GM19328 (cell line): ENCODE measurements at regions not wholly inside any gene's neighbourhood (a gene's known extent, or its start where the extent isn't known, plus 50 kb on each side); places are given as distances from the start of the nearest gene placed in this dataset.
"Not testable (repeated sequence)": the region's sequence is repeated elsewhere in the genome, so short reads cannot be mapped to it uniquely, and the experiment has no call there.

Source experiments
- ATAC-seq: cut with Tn5 transposase; IDR thresholded peaks from one replicate; pipeline ENCODE4 v1.9.1; 2021; ENCODE audit warnings: mild to moderate bottlenecking, moderate library complexity; ENCODE audit not compliant: unreplicated experiment

DNA sequence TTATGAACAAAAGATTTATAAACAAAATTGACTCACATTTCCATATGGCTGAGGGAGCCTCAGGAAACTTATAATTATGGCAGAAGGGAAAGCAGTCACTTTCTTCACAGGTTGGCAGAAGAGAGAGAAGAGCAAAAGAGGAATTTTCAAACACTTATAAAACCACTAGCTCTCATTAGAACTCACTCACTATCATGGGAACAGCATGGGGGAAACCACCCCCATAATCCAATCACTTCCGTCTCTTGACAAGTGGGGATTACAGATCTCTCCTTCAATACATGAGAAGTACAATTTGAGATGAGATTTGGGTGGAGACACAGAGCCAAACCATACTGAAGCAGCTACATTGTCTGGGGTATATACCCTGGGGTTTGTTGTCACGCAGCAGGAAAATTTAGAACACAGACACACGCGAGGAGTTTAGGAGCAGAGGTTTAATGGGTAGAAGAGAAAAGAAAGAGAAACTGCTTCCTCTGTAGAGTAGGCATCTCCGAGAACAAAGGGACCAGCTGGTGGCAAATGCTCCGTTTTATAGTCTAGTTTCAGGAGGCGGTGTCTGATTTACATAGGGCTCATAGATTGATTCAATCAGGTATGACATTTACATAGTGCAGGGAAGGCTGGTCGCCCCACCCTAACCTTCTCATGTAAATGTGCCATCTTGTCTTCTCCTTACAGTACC, 2277.7 kb upstream of the AGA start:
- no peak for ATAC-seq

DNA sequence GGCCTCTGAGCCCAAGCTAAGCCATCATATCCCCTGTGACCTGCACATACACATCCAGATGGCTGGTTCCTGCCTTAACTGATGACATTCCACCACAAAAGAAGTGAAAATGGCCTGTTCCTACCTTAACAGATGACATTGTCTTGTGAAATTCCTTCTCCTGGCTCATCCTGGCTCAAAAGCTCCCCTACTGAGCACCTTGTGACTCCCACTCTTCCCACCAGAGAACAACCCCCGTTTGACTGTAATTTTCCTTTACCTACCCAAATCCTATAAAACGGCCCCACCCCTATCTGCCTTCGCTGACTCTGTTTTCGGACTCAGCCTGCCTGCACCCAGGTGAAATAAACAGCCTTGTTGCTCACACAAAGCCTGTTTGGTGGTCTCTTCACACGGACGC, 2284.3 kb upstream of the AGA start:
- not testable (repeated sequence) for ATAC-seq

DNA sequence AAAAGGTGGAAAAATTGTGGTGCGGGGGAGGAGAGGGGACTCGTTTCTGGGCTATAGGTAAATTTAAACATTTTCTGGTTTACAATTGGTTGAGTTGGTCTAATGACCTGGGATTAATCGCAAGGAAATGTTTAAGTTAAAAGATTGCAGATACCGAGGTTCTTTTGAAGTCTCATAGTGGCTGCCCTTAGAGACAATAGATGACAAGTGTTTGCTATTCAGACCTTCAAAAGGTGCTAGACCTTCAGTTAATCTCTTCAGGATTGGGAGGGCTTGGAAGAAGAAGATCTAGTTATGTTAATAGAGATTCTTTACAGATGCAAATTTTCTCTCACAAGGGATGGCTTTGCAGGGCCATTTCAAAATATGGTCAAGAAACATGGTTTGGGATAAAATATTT, 2286.1 kb upstream of the AGA start:
- no peak for ATAC-seq

DNA sequence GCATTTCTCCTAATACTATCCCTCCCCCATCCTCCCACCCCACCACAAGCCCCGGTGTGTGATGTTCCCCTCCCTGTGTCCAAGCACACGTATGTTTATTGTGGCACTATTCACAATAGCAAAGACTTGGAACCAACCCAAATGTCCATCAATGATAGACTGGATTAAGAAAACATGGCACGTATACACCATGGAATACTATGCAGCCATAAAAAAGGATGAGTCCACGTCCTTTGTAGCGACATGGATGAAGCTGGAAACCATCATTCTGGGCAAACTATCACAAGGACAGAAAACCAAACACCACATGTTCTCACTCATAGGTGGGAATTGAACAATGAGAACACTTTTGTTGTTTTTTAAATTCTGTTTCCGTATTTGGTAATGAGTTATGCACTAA, 2294.6 kb upstream of the AGA start:
- not testable (repeated sequence) for ATAC-seq

DNA sequence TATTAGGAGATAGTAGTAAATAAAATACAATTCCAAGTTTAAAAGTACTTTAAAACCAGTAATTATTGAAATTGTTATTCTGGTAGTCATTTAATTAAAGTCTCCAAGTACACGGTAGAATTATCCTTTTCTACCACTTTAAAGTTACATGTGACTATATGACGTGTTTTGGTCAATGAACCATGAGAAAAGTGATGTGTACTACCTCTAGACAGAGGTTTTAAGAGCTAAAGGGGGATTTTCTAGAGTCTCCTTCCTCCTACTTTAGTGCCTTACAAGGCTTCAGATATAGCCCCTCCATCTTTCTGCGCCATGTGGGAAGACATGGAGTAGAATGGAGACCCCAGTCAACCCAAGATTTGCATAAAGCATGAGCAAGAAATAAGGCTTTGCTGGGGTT, 2296.6 kb upstream of the AGA start:
- ATAC-seq: no peak

DNA sequence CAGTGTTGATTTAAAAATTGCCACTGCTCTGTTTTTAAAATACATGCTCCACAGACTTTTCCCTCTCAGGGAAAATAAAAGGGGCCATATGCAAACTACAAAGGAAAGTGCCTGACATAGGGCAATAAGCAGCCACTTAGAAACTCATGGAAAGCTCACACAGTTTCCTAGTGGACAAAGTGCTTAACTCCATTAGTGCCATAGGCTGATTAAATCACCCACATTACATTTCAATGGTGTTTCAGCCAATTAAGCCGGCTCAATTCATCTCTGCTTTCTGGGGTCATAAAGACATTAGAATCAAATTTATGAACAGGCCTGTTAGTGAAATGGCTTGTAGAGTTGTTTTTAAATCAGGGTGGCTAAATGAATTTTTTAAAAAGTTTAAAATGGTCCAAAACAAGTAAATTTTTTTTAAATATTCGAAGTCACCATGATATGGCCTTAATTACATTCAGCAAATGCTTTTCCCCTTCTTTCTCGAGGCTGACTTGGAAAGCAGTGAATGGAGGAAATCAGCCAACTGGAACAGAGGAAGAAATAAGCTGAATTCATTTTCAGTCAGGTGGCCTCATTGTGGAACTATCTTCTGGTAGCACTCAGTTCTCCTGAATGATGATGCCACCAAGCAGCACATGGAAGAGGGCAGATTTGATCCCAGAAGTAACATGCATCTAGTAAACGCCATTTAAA, 2305.1 kb upstream of the AGA start:
- no peak for ATAC-seq

DNA sequence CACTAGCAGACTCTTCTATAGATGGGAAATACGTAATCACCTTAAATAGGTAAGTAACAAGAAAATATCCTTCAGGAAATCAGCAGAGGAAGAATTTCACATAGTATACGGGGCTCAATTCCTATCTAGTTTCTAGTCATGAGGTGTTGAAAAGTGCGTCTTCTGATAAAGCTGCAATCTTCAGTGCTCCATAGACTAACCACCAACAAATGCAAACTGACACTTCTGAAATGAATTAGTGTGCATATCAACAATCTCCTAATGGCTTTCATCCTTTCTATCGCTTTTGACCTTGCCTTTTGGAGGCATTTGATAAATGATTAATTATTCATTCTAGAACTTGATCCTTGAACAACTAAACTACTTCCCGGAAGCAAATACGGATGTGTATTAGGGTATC, 2306.6 kb upstream of the AGA start:
- no peak for ATAC-seq

DNA sequence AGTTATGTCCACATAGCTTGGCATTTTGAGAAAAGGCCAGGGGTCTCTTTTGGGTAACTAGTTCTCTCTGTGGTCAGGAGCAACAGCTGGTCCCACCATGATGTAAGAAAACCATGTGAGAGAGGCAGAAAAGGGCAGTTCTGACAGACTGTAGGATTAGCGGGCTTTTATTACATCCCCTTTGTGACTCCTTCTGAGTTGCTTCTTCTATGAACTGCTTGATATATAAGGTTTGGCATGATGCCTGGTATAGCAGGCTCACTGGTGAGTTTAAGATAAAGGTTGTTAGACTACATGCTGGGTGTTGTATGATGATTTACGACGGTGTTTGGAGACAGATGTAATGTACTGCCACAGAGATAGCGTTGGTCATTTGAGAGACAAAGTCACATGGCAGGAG, 2308.1 kb upstream of the AGA start:
- ATAC-seq: no peak

DNA sequence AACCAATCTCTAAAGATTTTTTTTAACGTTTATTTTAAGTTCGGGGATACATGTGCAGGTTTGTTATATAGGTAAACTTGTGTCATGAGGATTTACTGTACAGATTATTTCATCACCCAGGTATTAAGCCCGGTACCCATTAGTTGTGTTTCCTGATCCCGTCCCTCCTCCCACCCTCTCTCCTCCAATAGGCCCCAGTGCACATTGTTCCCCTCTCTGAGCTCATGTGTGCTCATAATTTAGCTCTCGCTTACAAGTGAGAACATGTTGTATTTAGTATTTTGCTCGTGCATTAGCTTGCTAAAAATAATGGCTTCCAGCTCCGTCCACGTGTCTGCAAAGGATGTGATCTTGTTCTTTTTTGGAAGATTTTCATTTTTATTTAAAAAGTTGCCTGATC, 2309.4 kb upstream of the AGA start:
- no peak for ATAC-seq

DNA sequence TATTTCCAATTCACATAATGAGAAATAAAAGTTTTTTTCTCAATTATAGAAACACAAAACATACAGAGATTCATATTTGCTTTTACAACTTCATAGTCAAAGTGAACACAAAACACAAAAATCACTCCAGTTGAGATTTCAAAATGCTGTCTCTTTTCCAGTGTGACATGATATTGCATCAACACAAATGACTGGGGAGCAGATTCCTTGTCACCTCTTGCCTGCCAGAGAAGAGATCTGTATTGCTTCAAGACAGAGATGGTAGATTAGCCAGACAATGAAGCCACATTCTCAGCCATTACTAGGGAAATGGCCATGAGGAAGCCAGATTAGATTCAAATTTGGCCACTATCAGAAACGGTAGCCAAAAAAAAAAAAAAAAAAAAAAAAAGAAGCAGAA, 2313.1 kb upstream of the AGA start:
- no peak for ATAC-seq

DNA sequence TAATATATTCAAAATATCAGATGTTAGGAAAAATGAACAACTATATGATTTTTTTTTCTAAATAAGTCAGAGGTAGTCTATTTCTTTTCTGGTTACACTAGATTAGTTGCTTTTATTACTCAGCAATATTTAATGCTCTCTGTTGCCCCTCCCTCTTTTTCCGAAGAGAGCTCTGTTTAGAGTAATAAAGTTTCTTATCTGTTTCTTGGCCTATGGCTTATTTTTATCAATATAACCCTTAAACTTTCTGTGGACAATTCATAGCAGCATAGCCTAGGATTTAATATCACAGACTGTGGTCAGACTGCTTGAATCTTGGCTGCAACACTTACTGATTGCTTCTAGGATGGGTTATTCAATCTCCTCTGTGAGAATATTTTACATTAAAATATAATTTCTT, 2315.4 kb upstream of the AGA start:
- no peak for ATAC-seq

DNA sequence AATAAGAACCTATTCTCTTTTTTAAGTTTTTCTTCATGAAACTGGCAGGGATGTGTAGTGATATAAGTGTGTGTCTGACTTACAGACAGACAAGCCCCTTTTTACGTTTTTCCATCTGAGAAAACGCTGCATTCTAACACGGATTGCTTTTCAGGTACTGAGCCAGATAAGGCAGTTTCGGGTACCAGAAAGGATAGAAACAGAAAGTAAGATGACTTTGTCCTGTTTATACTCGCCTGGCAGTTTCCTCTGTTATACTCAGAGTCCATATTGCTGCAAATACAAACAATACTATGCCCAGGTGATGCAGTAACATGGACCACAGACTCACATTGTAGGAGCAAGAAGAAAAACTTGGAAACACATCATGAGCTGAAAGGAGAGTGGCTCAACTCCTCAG, 2320.6 kb upstream of the AGA start:
- no peak for ATAC-seq

DNA sequence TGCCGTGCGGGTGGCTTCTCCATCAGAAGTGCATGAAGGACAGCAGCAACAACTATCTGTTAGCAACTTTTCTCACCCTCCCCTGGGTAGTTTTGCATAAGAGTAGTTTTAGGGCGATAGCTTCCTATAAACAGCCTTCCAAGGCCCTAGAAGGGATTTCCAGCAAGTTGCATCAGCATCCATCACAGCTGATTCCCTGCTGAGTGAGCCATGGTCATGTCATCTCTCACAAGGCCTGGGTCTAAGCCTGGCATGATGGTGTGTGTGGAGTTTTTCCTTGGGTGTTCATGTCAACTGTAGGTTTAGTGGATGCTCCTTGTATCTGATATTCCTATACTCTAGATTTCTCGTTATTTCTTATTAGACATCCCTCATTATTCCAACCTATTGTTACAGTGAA, 2324.7 kb upstream of the AGA start:
- no peak for ATAC-seq

DNA sequence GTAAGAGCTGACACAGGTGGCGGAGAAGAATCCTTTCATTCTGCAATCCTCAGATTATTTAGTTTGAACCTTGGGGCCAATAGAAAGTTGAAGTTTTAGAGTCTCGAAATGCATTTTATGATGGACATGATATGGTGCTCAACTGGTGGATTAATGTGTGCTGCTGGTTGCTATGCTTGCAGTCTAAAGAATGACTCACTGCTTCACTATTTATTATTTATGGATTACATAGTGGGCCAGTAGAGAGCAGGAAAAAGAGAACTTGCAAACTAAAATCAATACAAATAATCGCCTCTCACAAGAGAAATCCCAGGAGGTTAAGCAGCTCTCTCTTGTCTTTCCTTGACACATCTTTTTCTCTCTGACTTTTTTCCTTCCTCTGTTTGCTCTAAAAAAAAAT, 2326.8 kb upstream of the AGA start:
- no peak for ATAC-seq

DNA sequence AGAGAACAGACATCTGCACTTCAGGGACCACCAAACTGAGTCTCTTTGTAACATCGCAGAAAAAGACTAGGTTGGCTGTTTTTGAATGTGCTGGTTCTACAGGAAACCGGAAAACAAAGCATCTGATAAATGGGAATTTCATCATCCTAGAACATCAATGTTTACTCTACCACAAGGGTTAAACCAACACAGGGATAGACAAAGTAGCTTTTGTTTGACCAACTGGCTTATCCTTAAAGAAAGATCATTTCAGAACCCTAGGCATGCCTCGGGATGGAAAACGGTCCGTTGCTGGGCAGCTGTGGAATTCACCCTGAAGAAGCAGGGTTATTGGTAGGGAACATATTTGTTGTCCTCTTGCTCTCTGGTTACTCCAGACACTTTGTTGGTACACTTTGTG, 2355.5 kb upstream of the AGA start:
- ATAC-seq: no peak

DNA sequence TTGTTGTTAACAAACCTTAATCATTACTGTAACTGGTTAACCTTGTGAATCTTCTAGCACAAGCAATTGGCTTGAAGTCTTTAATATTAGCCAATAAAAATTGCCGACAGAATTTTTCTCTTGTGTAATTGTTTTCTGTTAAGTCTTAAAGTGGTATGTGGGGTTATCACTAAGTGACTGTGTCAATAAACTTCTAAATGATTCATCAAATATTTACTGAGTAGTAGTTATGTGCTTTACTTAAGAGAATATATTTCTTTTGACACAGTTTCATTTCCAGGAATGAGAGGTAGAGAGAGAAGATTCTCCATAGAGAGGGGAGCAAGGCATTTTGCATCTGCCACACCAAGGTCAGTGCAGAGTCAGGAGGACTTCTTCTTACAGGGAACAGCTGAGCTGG, 2361.6 kb upstream of the AGA start:
- ATAC-seq: no peak

DNA sequence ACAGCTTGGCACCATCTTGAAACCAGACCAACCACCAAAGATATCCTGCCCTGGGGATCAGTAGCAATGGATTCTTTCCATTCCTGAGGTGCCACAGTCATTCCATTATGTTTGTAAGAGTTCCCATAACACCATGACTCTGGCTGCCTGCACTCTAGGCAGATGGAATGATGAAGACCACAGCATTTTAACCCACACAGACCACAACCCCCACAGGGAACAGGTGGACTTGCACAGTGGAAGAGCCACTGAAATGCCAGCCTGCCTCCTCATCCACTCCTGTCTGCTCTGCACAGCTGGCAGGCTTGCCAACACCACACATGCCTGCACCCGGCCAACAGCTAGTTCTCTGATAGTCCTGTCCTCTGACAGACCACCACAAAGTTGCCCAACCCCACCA, 2362.2 kb upstream of the AGA start:
- ATAC-seq: no peak

DNA sequence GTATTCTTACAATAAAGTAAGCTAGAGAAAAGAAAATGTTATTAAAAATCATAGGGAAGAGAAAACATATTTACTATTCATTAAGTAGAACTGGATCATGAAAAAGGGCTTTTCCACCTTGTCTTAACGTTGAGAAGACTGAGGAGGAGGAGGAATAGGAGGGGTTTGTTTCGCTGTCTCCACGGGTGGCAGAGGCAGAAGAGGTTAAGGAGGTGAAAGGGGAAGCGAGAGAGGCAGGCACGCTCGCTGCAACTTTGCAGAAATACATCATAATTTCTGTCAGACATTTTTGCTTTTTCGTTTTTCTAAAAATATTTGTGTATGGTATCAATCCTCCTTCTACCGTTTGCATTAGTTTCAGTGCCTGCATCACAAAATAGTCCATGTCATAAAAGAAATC, 2375.1 kb upstream of the AGA start:
- no peak for ATAC-seq

DNA sequence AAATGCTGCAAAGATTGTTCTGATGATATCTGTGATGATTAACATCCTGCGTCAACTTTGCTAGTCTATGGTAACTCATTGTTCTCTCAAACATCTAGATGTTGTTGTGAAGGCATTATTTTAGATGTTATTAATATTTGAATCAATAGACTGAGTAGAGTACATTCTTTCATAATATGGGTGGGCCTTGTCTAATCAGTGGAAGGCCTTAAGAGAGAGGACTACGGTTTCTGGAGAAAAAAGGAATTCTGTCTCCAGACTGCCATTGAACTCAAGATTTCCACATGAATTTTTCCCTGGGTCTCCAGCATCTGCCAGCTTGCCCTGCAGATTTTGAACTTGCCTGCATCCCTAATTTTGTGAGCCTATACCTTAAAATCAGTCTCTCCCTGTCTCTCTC, 2381.1 kb upstream of the AGA start:
- no peak for ATAC-seq

DNA sequence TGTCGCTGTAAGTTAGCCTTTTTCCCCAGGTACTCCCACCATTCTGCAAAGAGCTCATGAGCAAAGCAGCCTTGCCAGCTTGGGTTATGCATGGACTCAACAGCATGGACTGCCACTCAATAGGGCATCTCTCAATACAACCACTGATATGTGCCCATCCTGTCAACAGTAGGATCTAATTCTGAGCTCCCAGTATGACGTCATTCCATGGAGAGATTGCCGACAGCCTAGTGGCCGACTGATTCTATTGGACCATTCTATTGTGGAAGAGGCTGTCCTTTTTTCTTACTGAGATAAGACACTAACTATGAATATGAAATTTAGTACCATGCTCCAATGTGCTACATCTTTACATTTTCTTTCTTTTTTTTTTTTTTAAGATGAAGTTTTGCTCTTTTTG, 2389.0 kb upstream of the AGA start:
- no peak for ATAC-seq

DNA sequence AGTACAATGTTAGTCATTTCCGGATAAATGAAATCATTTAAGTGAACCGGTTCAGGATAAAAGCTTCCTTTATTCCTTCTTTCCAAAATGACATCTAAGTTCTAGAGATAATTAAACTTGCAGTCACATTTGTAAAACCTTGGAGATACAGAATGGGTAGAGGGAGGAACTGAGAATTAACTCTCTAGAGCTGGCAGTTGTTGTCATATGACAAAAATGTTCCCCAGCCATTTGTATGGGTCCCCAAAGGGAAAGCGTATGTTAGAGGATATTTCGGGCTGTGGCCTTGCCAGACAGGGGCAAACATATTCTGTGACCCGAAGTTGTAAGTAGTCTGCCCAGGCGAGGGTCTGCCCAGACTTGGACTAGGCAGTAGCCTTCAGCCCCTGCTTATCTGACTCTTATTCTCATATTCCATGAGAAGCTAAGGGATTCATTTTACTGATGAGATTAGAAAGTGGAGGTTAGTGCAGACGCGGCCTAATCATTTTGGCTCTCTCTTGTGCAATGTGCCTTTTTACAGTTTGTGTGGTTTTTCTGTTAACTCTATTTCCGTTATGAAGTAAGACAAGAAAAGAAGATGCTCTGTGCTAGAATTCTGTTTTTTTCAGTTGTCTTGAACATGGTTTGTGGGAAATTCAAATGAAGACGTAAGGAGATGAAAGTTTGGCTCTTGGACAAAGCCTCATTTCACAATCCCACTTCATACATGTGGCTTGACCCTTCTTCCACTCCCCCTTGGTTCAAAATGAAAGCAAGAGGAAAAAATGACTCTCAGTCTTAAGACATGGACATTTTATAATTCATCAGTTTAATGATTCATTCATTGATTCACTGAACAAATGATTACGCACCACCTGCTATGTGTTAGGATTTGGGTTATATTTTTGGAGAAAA, 2394.2 kb upstream of the AGA start:
- ATAC-seq: no peak

DNA sequence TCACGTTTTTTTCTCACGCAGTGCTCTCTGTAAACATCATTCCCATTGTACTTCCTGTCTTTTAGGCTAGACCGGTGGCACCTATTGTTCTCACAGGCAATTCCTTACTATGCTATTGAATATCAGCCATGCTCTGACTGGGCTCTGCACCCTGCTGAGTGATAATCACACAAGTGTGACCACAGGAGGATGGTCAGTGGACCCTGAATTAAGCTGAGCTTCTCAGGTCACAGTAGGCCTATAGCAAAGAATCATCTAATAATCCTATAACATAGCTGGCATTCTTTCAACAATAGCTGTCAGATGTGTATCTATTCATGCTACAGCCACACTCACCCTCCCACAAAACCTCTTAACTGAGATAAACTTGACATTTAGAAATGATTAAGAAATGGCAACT, 2399.8 kb upstream of the TENM3 start:
- ATAC-seq: no peak
